ENCODE measurements at regions not wholly inside any gene's neighbourhood (a gene's known extent, or its start where the extent isn't known, plus 50 kb on each side); places are given as distances from the start of the nearest gene placed in this dataset.
"Not testable (repeated sequence)": the region's sequence is repeated elsewhere in the genome, so short reads cannot be mapped to it uniquely, and the experiment has no call there.

DNA sequence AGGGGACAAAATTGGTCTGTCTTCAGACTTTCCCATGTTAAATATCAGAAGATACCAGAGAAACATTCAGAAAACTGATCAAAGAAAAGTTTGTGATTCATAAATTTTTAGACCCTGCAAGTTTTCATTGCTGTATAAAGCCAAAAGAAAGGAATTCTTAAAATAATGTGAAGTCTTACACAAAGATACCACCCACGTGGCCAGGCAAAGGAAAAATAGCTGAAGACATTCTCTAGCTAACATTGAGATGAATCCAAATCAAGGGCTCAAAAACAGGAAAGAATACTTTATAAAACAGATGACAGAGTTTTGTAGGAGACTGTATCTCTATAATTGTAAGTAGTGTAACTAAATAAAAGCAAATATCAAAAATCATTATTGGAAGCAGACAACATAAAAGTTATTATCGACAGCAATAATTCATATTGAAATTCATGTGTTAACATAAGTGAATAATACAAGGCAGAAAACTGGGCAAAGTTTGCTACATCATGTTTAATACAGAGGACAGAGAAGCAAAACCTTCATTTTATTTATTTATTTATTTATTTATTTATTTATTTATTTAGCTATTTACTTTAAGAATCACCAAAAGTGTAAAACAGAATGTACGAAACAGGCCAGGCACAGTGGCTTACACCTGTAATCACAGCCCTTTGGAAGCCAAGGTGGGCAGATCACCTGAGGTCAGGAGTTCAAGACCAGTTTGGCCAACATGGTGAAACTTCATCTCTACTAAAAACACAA is 204.6 kb upstream of the SLIT2 start:
- DNase-seq = no peak

DNA sequence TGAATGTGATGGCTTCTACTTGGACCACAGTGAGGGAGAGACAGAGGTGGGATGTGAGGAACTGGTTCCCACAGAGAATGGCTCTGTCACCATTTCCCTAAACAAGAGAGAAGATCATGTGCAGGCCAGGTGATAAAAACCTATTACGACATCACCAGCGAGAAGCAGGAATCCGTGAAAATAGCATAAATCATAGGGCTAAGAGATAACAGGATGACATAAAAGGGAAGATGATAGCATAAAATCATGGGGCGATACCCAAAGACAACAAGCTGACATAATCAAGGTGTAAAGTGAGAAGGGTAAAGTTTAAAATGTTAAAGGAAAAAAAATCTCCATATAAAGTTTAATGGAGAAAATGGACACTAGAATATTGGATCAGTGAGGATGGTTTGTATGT is 205.5 kb upstream of the SLIT2 start:
- no peak for DNase-seq

DNA sequence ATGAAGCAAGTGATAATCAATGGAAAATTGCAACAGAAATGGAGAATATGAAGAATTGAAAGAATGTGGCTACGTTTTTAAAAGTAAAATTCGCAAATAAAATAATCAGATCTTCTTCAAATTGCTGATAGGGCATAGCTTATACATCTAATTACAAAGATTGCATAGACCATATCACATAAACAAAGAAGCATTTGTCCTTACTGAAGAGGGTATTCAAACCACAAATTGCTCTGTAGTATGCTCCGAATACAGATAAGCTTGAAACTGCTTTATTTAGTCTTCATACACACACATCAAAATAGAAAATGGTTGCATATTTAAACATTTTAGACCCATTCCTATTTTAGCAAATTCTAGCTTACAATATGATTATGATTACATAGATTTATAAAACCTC is 206.7 kb upstream of the SLIT2 start:
- no peak for DNase-seq

DNA sequence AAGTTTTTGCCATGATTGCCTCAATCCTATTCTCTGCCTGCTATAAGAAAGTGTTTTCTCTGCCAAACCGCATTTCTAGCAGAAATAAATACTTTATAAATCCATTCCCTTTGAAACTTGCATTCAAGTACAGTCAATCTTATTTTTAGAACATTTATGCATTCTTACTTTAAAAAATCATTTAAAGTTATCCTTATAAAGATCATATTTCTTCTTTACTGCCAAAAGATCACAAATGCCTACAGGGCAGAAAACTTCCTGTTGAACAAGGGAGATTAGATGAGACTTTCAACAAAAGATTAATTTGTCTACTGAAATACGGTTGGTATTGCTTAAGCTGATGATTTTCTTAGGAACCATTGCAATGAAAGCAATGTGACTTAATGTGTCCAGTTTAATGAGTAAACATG is 207.2 kb upstream of the SLIT2 start:
- DNase-seq = no peak

DNA sequence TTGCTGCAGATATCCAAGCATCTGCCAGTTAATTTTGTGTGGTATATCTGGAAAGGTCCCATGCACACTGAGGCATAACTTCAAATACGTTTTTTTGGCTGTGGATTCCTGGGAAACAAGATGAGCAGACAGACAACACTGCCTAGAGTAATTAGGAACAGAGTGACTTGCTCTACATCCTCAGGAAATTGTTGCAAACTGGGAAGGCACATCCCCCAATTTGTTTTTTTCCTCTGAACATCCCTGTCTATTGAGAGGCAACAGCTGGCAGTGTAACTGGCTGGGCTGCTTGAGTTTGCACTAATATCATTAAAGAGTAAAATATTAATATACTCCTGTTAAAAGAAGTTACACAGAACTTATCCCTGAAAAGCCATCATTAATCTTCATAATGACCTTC is 207.7 kb upstream of the SLIT2 start:
- no peak for DNase-seq

DNA sequence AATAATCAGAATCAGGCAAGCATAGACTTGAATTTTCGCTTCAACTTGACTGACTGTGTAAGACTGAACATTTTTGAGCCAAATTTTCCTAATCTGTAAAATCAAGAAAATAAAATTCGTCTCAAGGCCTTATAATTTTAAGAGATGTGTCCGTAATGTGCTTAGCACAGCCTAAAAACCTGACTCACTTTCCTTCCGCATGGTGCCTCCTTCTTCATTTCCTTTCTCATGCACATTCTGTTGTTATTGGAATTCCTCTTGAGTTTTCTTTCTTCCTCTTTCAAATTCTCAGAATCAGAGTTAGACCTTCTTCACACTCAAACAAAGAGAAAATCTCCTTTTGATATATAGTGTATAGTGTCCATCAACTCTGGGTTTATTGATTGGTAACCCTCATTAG is 208.9 kb upstream of the SLIT2 start:
- DNase-seq = no peak

DNA sequence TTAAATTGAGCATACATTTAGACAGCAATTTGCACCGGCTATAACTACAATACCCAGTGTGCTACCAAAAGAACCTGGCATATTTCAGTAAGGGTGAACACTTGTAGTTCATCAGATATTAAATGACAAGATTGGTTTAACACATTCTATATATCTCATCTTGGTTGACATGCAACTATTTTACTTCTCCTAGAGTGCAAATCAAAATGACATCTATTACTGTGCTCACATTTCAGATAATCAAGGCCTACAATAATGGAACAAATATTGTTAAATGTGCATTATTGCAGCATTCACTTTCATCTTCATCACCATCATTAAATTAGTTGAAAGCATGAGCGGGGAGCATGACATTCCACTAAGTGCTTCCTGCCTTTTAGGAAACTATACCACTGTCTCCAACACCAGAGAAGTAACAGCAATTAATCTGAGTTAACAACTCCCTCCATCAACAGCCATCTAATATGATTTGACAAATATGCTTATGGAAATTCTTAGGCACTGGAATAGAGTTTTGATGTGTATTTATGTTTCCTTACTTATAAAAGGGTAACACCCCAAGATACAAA is 209.8 kb upstream of the SLIT2 start:
- DNase-seq = no peak

DNA sequence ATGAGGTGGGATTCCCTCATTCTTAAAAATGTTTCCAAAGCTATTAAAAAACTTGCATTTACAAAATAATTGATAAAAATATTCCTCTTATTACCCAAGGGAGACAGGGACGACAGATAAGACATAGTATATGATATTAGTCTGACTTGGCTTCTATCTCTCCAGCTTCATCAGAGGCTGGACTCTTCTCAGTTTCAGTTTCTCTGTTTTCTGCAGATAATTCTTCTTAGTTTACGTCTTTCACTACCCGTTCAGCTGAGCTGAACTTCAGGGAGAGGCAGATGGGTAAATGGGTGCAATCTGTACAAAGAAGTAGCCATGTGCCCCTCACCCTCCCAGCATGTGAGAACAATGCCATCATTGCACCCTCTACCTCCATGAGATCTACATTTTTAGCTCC is 214.0 kb upstream of the SLIT2 start:
- no peak for DNase-seq

DNA sequence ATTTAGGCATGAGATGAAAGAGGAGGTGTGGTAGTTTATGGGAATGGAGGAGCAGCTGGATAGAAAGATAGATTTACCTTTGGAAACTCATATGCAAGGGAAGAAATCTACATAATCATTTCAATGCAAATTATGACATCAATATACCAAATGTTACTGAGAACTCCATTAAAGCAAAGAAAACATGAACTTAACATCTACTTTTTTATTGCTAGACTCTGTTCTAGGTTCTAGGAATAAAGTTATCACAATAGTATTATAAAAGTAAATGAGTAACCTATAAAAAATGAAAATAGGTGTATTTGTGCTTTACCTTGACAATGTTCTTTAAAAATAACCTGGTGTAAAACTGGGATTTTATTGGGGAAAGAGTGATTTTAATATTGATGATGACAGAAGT is 221.6 kb upstream of the SLIT2 start:
- DNase-seq = no peak

DNA sequence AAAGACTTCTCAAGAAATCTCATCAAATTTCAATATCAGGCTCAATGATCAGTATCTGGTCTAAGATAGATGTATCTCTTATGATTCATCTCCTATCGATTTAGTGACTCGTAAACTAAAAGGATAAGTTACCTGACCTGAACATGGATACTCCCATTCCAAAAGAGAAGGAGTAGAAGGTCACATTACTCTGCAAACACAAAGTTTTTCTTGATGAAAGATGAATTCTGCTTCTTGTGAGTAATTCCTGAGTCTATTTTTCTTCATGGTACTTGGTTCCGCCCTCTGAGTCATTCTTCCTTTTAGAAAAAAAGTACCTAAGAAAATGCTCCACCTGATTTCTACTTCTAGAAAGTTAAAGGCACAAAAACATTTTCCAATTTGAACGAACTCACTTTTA is 223.1 kb upstream of the SLIT2 start:
- no peak for DNase-seq

DNA sequence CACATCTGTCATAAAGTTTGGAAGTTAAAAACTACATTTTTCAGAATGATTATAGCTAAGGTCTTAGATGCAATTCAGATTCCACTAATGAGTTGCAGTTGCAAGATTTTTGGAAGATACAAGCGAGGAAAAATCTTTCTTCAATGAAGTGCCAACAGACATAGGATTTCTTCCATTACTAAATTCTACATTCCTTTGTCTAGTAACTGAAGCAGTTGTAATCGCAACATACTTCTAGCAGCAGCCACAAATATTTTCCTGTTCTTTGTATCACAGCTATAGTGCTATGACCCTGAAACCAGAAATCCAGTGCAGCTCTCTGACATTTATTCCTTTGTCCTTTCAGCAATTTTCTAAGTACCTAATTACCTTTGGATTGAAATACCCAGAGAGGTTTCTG is 225.2 kb upstream of the SLIT2 start:
- DNase-seq = no peak

DNA sequence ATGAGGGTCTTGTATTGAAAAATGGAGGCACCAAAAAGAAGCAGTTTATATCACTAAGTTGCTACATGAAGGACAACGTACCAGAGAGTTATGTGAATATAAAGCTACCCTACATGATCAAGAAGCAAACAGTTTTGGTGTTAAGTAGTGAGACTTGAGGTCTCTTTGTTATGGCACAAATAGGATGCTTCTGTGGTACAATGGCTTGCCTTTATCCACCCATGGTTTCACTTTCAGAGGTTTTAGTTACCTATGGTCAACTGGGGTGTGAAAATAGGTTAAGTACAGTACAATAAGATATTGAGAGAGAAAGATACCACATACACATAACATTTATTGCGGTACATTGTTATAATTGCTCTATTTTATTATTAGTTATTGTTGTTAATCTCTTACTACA is 229.2 kb upstream of the SLIT2 start:
- no peak for DNase-seq

DNA sequence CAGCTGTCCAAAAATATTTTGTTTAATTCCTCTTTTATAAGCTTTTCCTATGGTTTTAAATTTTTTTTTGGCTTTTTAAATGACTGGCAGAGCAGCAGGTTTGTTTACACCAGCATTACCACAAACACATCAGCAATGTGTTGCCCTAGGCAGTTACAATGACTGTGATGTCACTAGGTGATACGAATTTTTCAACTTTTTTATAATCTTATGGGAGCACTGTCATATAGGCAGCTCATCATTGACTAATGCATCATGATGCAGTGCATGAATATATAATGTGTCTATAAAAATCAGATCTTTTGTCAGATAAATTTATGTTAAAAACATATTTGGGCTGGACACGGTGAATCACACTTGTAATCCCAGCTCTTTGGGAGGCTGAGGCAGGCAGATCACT is 231.6 kb upstream of the SLIT2 start:
- no peak for DNase-seq

DNA sequence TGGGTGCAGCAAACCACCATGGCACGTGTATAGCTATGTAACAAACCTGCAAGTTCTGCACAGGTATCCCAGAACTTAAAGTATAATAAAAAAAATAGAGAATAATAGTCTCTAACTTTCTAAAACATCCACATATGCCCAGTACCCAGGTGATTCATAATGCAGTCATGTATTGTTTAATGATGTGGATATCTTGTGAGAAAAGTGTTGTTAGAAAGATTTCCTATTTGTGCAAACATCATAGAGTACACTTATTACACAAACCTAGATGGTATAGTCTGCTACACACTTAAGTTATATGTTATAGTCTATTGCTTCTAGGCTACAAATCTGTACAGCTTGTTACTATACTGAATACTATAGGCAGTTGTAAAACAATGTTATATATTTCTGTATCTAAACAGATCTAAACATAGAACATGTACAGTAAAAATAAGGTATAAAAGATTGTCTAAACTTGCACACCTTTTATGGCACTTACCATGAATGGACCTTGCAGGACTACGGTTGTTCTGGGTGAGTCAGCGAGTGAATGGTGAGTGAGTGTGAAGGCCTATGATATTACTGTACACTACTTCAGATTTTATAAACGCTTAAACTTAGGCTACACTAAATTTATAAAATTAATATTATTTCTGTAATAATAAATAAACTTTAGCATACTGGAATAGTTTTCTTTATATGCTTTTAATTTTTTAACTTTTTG is 232.2 kb upstream of the SLIT2 start:
- no peak for DNase-seq

DNA sequence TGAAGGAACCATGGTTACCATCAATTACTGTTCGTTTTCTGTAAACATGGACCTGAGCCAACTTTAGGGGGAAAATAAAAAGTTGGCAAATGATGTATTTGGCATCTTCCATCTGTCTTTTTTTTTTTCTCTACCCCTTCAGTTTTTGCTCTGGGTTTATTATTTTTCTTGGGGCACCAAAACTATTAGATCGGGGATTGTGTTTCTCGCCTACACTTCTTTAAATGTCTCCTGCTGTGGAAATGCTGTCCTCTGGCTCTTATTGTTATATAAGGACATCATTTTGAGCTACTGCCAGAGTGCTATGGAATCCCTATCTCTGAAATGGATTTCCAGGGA is 234.0 kb upstream of the SLIT2 start:
- DNase-seq = no peak

DNA sequence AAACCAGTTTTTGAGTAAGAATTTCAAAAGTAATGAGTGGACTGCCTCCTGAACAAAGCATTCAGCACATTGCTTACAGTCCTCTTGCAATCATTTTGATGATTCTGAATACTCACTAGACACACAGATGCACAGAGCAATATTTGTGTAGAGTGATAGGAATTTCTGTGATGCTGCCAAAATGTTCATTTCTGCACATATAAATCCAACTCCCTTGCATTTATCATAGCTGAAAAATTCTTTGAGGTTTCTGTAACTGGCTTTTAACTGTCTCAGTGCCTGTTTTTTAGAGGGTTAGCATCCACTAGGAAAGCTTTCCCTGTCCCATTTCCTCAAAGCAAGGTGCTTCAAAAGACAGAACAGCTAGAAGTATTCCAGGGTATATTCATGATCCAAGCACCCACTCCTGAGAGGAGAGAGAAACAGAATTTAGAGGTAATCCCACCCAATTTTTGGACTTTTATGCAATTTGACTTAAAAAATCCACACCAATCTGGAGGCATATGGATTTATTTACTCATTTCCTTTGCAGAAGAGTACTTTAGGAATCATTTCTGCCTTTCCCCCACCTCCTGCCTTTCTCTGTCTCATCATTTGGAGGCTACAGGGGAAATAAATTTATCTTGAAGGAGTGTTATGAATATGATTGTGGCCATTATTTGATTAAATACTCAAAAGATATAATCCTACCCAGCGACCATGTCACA is 234.5 kb upstream of the SLIT2 start:
- no peak for DNase-seq

DNA sequence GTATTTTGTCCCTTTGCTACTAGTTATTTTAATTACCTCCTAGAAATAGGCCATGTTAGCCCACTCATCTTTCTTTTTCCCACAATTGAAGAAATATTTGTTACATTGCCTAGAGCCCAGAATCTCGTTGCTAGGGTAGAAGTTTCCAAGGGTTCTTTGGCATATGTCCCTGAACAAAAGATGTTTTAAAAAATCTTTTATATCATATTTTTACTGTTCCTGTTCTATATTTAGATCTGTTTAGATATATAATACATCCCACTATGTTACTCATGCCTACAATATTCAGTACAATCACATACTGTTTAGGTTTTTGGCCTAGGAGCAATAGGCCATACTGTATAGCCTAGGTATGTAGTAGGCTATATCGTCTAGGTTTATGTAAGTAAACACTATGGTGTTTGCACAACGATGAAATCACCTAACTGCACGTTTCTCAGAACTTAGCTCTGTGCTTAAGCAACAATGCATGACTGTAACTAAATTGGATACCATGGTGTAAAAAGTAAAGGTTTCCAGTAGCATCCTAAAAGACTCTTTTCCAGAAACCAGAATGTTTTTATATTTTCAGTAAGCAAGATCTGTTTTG is 236.0 kb upstream of the SLIT2 start:
- no peak for DNase-seq

DNA sequence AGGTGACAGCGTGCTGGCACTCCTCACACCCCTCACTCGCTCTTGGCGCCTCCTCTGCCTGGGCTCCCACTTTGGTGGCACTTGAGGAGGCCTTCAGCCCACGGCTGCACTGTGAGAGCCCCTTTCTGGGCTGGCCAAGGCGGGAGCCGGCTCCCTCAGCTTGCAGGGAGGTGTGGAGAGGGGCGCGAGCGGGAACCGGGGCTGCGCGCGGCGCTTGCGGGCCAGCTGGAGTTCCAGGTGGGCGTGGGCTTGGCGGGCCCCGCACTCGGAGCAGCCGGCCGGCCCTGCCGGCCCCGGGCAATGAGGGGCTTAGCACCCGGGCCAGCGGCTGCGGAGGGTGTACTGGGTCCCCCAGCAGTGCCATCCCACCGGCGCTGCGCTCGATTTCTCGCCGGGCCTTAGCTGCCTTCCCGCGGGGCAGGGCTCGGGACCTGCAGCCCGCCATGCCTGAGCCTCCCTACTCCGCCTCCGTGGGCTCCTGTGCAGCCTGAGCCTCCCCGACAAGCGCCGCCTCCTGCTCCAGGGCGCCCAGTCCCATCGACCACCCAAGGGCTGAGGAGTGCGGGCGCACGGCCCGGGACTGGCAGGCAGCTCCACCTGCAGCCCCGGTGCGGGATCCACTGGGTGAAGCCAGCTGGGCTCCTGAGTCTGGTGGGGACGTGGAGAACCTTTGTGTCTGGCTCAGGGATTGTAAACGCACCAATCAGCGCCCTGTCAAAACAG is 247.7 kb upstream of the SLIT2 start:
- DNase-seq = not testable (repeated sequence)

DNA sequence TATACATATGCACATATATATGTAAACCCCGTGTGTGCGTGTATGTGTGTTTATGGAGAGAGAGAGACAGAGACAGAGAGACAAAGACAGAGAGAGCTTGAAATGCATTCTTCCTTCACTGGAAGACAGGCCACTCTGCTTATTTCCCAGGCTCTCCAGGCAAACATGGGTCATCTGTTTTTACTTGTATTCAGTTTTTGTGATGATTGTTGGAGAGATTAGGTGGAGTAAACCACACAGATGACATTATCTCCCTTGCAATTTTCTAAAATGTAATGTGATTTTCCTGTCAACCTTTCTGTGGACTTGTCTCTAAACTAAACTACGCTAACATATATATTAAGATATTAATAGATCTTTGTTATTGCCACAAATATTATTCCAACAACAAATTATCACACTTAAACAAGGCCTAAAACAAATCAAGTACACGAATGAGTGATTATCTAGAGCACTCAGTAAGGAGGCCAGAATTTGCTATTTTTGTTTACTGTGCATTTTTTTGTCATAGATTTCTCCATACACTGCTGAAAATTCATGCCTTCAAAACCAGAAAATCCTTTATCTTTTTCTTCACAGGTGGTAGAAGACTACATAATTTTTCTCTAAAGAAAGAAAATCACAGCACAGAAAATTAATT is 251.8 kb upstream of the SLIT2 start:
- no peak for DNase-seq

DNA sequence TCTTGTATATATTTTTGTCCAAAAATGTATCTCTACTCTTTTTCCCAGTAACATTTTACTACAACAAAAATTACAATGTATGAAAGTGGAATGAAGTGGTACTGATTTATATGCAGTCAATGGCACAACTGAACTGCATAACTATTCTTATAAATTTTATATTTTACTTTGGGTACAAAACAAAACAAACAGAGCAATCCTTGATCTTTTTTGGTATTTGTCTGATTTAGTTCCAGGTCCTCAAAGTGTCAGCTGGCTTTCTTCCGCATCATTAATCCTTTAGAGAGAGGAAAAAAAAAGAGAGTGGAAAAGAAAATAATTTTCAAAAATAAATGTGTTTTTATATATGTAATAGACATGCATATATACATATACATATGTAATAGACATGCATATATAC is 252.4 kb upstream of the SLIT2 start:
- no peak for DNase-seq

DNA sequence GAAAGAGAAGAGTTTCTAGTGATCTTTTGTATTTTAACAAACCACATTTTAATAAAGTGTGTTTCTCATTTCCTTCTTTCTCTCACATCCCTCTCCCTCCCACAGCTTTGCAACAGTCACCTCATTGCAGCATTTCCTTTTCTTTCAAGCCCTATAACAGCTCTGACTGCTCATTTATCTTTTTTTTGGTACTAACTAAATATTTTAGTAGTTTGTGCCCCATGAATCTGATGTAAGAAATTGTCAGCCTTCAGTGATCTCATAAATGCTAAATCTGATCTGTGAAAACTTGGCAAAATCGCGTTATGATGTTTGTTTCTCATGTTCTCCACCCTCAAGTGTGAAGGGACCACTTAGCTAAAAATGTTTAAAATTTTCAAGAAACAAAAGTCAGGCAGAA is 258.5 kb upstream of the SLIT2 start:
- DNase-seq = no peak

DNA sequence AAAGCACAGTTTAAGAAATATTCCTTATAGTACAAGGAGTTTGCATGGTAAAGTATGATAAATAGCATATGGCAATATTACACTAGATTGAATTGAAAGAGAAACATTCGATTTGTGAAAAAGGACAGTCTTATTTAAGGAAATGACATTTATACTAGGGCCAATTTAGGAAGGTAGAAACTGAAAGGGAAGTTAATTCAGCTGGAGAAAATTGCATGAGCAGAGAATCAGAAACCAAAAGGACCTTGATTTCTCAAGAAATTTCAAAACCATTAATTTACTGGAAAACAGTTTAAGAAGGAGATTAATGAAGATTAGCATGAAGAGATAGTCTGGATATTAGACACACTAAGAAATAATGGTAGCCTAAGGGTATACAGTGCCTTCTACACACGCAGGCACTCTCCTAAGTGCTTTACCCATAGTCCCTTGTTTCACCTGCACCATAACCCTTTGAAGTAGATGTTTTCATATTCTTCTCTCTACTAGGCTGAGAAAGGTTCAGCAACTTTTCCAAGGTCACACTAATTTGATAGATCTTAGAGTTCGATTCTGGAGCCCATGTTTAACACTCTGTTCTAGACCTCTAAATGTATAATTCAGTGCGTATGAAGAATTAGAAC is 259.1 kb upstream of the SLIT2 start:
- DNase-seq = no peak
